GM18867 (cell line): ENCODE measurements at regions not wholly inside any gene's neighbourhood (a gene's known extent, or its start where the extent isn't known, plus 50 kb on each side); places are given as distances from the start of the nearest gene placed in this dataset.
"Not testable (repeated sequence)": the region's sequence is repeated elsewhere in the genome, so short reads cannot be mapped to it uniquely, and the experiment has no call there.

Experiments used
- ATAC-seq: cut with Tn5 transposase; IDR thresholded peaks from one replicate; pipeline ENCODE4 v1.9.1; 2021; ENCODE audit warnings: mild to moderate bottlenecking, moderate library complexity; ENCODE audit not compliant: unreplicated experiment

- no peak for ATAC-seq
Measured at GRCh38 chr3:44117239-44117638, 124.4 kb upstream of the TOPAZ1 start.

DNA sequence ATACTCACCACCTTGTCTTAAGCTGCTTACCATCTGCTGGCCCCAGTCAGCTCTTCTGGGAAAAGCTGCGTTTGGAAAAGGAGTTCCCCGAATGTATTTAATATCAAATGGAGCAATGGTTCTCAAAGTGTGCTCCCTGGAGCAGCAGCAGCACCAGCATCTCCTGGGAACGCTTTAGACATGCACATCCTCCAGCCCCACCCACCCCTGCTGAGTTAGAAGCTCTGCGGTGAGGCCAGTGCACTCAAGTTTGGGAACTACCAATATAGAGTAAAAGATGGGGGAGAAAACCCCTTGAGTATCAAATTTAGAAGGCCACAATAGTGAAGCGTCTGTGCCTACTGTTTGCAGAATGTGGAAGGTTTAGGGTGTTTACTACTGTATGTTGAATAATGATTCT is 124.0 kb upstream of the TOPAZ1 start:
- no peak for ATAC-seq

DNA sequence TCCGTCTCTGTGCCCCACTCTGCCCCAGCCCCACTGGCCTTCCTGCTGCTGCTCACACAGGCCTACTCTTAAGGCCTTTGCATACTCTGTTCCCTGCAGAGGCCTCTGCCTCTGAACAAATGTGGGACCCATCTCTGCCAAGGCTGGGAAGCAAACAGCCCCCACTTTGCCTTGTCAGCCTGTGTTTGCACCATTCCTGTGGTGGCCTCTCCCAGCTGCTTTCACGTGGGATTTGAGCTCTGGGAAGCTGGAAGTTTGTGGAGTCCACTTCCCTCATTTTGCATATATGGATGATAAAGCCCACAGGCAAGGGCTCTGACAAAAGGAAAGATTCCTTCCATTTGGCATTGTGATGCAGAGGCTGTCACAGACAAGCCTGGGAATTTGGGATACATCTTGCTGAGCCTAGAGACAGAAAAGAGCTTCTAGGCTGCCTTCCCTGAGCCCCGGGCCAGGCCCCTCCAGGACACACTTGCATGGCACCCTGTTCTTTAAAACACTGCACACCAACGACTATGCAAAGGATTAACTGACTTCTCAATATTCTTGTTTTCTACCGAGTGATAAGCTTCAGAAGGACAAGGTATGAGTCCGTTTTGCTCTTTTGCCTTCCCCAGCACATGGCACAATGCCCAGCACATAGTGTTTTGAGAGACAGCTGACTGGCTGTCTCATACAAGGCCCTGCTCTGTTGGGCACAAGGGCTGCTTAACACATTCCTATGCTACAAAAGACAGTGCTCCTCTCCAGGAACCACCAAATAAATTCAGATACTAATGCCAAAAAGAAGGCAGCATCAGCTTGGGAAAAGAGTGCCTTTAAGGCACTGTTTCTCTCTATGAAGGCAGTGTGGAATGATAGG is 120.7 kb upstream of the TOPAZ1 start:
- no peak for ATAC-seq

- no peak for ATAC-seq
Measured at GRCh38 chr3:44125246-44125645, 116.4 kb upstream of the TOPAZ1 start.

DNA sequence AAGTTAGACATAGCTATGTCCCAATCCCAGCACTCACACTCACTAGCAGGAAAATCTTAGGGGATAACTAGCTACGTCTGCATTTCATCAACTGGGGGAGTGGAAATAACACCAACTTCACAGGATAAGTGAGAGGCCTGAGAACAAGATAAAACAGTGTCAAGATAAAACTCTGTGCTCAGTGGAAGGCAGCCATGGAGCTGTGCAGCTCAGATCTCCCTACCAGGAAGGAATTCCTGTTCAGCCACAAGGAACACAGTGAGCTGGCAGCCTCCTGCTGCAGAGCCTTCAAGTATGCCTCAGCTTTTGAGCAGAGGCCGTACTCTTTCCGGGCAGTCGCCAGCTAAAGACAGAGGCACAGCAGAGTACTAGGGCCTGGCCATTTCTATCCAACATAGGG is 115.8 kb upstream of the TOPAZ1 start:
- ATAC-seq = no peak

DNA sequence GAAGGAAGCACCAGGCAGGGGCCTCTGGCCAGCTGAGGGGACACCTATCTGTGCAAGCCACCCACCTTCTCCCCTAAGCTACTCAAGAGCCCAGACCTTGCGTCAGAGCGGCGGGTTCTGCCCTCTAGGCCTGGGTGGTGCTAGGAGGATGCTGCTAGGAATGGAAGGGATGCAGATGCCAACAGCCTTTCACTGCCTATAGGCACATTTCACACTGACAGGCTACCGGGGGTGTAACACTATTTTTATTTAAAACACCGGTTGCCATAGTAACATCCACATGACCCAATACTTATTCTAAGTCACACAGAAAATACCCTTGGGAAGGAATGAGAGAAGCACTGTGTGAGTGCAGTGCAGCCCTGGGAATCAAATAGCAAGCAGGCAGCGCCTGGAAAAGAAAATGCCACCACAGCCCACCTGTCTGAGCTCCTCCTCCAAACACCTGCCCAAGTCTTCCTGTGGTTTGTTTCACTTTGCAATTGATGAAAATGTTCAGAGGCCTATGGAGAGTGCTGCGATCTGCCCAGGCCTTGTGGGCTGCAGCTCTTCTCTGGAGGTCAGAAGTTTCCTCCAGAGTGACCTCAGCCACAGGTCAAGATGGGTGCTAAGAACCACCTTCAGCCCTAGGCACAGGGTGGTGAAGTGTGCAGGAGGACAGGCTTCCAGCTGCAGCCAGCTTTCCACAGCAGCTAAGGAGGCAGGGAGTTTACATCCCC is 113.5 kb upstream of the TOPAZ1 start:
- no peak for ATAC-seq

- no peak for ATAC-seq
Measured at GRCh38 chr3:44130249-44130648, 111.4 kb upstream of the TOPAZ1 start.

DNA sequence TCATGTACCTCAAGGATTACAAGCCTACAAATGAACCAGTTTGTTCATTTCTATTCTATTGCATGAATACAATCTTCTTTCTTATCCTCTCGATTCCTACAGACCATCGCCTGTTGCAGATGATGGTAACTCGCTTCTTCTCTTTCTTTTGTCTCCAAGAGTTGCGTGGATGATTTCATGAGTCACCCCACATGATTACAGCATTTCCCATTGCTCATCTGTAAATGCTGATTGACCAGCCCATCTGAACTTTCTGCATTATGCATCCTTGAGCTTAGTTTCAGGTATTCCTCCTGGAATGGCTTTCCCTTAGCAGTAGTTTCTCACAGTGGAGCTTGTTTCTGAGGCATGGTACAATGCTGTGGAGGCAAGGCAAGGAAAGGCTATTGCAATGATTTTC is 109.6 kb upstream of the TOPAZ1 start:
- ATAC-seq = no peak

- ATAC-seq = no peak
Measured at GRCh38 chr3:44132593-44132992, 109.1 kb upstream of the TOPAZ1 start.

- no peak for ATAC-seq
Measured at GRCh38 chr3:44136421-44136820, 105.3 kb upstream of the TOPAZ1 start.

DNA sequence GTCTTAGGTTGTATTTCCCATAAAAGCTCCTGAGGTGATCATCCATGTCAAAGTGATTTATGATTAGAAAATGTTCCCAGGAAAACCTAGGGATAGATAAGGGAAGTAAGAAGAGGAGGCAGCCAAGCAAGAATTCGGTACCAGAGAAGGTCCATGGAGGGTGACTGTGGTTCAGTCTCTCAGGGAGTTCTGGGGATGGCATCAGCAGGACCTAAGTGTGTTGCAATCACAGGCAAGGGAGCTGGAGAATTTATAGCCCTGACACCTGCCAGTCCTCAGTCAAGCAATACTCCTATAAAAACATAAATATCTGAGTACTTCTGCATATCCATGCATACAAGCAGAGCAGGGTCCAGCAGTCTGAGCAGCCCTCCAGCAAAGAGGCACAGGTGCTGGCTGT is 95.6 kb upstream of the TOPAZ1 start:
- ATAC-seq = no peak

GRCh38 chr3:44159696-44160300 is 81.9 kb upstream of the TOPAZ1 start:
- ATAC-seq = no peak

DNA sequence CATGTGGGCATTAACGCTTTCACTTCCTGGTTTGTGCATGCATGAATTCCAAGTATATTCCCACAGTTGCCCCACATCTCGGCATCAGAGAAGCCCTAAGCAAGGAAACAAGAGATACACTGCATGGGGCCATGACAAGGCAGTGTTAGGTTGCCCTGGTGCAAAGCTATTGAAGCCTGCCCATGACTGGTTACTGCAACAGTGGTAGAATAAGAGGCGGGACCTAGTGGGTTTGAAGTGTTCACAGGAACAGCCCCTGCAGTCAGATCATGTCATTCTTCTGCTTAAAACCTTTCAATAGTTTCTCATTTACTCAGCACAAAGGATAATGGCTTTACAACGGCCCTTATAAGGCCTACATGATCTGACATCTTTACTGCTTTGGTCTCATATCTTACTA is 80.9 kb upstream of the TOPAZ1 start:
- ATAC-seq = no peak

GRCh38 chr3:44171891-44172290 is 69.8 kb upstream of the TOPAZ1 start:
- no peak for ATAC-seq

DNA sequence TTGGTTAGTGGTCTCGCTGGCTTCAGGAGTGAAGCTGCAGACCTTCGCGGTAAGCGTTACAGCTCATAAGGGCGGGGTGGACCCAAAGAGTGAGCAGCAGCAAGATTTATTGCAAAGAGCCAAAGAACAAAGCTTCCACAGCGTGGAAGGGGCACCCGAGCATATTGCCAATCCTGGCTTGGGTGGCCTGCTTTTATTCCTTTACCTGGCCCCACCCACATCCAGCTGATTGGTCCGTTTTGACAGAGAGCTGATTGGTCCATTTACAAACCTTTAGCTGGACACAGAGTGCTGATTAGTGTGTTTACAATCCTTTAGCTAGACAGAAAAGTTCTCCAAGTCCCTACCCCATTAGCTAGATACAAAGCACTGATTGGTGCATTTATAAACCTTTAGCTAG is 69.0 kb upstream of the TOPAZ1 start:
- ATAC-seq = not testable (repeated sequence)

DNA sequence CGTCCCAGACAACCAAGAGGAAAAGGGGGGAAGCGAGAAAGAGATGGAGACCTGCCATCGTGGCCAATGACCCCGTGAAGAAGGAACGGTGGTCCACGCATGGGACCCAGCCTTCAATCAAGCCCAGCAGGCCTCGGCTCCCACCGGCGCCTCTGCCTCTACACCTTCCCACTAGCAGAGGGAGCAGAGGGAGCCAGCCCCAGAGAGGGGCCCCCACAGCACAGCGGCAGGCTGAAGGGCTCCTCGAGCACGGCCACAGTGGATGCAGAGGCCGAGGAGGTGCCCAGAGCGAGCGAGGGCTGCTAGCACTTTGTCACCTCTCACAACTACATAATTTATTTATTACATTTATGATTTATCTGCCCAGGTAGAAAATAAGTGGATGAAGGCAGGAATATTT is 68.4 kb upstream of the TOPAZ1 start:
- ATAC-seq = no peak

DNA sequence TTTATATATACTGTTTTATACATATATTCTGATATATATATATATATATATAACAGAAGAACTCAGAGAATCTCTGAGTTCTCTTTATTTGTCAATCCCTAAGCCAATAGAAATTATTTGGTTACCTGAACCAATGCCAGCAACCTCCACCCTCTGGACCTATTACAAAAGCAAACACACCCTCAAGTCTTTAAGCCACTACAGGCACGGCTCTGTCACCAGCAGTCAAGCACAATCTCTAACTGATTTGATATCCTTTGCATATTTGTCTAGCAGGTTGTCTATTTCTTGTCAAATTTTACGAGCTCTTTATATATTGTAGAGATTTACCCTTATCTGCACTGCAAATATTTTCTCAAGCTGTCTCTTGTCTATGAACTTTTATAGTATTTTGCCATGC is 66.6 kb upstream of the TOPAZ1 start:
- ATAC-seq = no peak

DNA sequence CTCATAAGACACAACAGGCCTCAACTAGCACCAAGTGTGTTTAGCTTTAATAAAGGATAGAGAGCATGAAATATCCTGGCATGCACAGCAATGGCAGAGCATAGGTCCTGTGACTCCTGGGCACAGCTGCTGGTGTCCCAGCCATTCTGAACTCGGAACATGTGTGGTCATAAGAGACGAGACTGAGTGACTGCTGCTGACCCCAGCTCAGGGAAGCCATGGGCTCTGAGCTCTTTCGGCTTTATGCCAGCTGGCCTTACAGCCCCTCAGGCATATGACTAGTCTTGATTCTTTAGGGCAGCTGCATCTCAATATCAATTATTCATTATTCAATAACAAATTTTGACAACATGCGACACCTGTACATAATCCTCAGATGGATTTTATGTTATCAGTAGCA is 62.4 kb upstream of the TOPAZ1 start:
- no peak for ATAC-seq

DNA sequence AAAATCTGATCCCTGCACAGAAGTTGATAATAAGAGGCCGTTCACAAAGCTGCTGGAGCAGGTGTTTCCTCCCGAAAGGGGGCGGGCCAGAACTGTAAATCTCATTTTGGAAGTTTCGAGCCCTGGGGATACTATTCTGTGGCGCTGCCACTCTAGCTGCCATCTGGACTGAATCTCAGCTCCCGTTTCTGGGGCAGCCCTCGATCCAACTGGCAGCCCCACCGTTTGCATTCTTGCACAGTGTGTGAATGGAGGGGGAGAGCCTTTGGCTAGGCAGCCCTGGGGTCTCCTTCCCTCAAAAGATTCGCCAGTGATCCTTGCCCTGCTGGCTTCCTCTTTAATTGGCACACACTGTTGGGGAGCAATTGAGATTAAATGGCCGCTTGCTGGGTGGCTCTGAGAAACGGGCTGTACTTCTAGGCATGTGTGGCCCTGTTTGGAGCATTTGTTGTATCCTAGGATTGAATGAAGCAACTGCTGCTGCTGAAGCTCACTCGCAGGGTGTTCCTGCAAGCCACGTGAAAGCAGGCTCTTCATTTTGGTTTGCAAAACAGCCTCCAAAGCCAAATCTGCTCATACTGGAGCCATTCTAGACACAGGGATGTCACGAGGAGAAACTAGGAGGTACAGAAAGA is 57.2 kb upstream of the TOPAZ1 start:
- no peak for ATAC-seq

DNA sequence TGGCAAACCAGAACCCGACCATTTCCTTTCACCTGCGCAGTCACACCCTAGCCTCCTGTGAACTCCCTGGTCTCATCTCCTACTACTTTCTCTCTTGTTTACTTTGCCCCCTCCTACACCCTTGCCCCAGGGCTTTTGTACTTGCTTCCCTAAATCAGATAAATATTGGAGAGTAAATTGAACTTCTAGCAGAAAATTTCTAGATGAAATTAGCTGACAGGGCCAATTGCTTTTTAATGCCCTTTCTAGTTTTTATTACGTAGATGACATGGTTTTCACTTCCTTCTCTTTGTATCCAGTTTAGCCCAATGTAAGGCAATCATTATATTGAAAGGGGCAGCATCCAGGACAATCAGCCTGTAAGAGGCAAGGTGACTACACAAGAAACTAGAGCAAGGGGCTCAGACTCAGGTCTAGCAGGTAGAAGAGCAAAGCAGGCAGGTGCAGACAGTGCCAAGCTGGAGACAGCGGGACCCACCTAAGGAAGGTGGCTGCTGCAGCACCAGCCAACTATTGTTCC is 56.2 kb upstream of the TOPAZ1 start:
- no peak for ATAC-seq

- ATAC-seq = no peak
Measured at GRCh38 chr3:44186111-44186672, 55.5 kb upstream of the TOPAZ1 start.
